LNCAP (cell line): ENCODE measurements at regions not wholly inside any gene's neighbourhood (a gene's known extent, or its start where the extent isn't known, plus 50 kb on each side); places are given as distances from the start of the nearest gene placed in this dataset.

Experiments used
- CTCF ChIP-seq: fragments of 450-650 bp; IDR thresholded peaks from 2 replicates; pipeline ENCODE4 v1.5.1; 2017; ENCODE audit warnings: mild to moderate bottlenecking

- TF ChIP-seq CTCF: no peak
Measured at GRCh38 chr11:127888386-127888785, 699.0 kb downstream of the ETS1 start.

GRCh38 chr11:127875131-127875530 lies 712.2 kb downstream of the ETS1 start:
- TF ChIP-seq CTCF: no peak

- no peak for TF ChIP-seq CTCF
Measured at GRCh38 chr11:127873478-127873877, 713.9 kb downstream of the ETS1 start.

GRCh38 chr11:127866109-127866508 lies 721.2 kb downstream of the ETS1 start:
- no peak for TF ChIP-seq CTCF

- TF ChIP-seq CTCF: no peak
Measured at GRCh38 chr11:127864861-127865260, 722.5 kb downstream of the ETS1 start.

DNA sequence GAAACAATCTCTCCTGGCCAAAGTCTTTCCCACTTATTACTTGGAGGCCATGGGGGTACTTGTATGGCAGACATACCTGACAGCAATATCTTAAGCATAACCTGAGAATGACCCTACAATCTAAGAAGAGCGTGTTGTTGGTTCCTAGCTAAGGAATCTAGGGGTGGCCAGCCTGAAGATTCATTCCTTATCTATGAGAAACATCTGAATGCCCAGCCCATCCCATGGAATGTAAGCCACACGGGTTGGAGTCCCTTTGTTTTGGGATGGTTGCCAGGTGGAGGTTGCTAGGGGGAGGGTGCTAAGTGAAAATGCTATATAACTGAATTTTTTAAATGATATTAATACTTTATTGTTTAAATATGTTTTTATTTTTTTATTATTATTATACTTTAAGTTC lies 725.0 kb downstream of the ETS1 start:
- TF ChIP-seq CTCF: no peak

- TF ChIP-seq CTCF: no peak
Measured at GRCh38 chr11:127859941-127860354, 727.4 kb downstream of the ETS1 start.

DNA sequence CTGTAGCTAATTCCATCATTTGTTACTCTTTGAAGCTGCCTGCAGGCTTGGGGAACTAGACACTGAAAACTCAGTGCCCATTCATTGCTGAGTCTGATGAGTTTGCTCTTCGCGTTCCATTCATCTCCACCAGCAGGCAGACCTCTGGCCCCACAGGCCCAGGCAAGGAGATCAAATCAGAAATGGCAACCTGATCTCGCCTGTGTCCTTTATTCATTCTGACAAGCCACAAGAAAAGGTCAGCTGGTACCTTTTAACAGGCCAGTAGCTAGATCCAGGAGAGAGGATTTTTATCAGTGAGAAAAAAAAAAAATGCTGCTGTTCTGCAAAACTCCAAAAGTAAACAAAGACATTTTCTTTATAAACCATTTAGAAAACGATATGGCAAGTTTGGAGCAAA lies 742.5 kb downstream of the ETS1 start:
- no peak for TF ChIP-seq CTCF
